GF-D8 (cell line): ENCODE measurements at regions not wholly inside any gene's neighbourhood (a gene's known extent, or its start where the extent isn't known, plus 50 kb on each side); places are given as distances from the start of the nearest gene placed in this dataset.
"Not testable (repeated sequence)": the region's sequence is repeated elsewhere in the genome, so short reads cannot be mapped to it uniquely, and the experiment has no call there.

ENCODE experiments used
- DNase-seq: peaks from one replicate; lab custom pipeline; 2025; lab: John Stamatoyannopoulos, UW

GRCh38 chrY:12359867-12360266 lies 341.2 kb upstream of the USP9Y start:
- no peak for DNase-seq

GRCh38 chrY:12360496-12360895 lies 340.5 kb upstream of the USP9Y start:
- DNase-seq = no peak

GRCh38 chrY:12365311-12365910 lies 335.6 kb upstream of the USP9Y start:
- DNase-seq = no peak

- not testable (repeated sequence) for DNase-seq
Observed at GRCh38 chrY:12374588-12374987, 326.4 kb upstream of the USP9Y start.

DNA sequence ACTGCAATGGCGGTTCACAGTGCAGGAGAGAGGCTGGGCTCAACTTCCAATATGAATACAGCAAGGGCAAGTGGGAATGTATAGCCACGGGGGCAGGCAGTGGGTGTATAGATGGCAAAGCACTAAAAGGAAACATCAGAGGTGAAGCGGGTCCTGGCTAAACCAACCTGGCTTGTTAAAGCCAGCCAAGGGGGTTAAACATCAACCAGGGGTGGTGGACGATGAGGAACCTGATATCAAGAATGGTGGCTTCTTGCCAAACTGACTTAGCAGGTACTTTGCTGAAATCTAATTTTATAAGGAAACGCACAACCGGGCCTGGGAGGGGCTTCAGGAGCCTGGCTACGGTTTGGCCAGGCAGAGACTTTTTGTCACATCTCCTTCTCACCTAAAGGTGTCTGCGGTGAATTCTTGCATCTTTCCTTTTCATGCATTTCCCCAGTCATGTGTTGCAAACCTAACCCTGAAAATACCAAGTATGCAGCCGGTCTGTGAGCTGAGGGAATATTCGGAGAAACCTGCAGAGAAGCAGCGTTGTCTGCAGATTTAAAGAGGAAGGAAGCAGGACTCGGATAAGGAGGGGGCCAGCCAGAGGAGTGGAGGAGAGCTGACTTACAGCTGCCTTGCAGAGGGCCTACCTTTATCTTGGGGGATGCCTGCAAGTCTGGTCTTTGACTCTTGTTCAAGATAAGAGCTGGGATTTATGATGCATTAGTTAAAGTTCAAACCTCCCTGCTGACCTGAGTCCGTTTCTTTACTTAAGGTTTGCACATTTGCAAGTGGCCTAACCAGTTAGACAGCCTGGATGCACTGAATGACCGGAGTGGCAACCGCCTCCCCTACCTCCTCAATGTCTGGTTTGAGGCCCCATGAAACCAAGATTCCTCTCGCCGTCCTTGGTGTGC lies 309.1 kb upstream of the USP9Y start:
- DNase-seq = not testable (repeated sequence)

- no peak for DNase-seq
Observed at GRCh38 chrY:12393190-12393589, 307.8 kb upstream of the USP9Y start.

- not testable (repeated sequence) for DNase-seq
Observed at GRCh38 chrY:12395381-12396120, 305.5 kb upstream of the USP9Y start.

DNA sequence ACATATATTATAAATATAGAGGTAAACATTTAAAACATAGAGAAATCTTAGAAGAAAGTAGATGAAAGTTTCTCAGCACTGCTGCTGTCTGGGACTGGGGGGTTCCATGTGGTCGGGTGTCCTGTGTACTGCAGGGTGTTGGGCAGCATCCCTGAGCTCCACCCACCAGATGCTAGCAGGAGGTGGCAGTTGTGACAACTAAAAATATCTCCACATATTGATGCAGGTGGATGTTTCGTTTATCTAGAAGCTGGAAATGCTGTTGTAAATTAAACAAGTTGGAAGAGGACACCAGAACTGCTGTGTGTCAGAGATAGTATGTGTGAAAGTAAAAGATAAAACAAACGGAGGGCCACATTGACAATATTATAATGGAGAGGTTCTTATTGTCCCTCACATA lies 297.1 kb upstream of the USP9Y start:
- no peak for DNase-seq

GRCh38 chrY:12408236-12408635 lies 292.8 kb upstream of the USP9Y start:
- no peak for DNase-seq

- DNase-seq = no peak
Observed at GRCh38 chrY:12410696-12411095, 290.3 kb upstream of the USP9Y start.

GRCh38 chrY:12421072-12421787 lies 279.8 kb upstream of the USP9Y start:
- no peak for DNase-seq

DNA sequence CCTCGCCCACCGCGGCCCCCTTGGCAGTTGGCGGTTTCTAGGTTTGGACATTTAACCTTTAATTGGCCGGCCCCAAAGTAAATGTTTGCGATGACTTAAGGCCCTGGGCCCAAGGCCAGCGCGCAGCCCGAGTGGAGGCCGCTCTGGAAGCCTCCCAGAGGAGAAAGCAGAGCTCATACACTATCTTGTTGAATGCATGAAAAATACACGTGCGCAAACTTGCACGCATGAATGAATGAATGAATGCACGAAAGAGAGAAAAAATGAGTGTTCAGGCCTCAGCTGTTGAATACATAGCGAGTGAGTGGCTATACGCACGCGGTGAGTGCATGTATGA lies 279.3 kb upstream of the USP9Y start:
- DNase-seq = no peak

- DNase-seq = no peak
Observed at GRCh38 chrY:12422536-12422935, 278.5 kb upstream of the USP9Y start.

- DNase-seq = no peak
Observed at GRCh38 chrY:12423416-12424252, 277.4 kb upstream of the USP9Y start.

DNA sequence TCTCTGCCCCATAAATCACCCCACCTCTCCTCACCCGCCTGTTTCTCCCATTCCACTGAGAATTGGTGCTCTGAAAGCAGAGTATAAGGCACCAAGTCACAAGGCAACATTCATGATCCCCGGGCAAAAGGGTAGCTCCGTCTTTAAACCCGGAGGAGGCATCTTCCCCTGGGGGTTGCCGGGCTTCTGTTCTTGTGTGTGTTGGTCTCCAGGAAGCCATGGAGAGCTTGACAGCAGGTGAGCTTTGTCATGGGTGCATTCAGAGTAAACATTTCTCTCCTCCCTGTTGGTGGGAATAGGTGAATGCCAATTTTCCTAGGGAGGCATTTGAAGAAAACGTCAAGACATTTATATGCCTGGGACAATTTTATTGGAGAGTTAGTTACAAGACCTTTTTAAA lies 275.5 kb upstream of the USP9Y start:
- DNase-seq = no peak

DNA sequence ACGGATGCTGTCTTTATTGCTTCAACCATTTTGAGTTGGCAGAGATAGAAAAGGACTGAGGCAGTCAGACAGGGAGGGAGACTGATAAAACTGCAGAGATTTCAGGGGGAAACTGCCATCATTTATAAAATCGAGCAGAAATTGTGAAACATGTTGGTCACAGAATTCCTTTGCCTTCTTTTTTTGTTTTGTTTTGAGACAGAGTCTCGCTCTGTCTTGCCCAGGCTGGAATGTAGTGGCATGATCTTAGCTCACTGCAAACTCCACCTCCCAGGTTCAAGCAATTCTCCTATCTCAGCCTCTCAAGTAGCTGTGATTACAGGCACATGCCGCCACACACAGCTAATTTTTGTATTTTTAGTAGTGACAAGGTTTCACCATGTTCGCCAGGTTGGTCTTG lies 273.7 kb upstream of the USP9Y start:
- DNase-seq = no peak

GRCh38 chrY:12431546-12431945 lies 269.5 kb upstream of the USP9Y start:
- no peak for DNase-seq

DNA sequence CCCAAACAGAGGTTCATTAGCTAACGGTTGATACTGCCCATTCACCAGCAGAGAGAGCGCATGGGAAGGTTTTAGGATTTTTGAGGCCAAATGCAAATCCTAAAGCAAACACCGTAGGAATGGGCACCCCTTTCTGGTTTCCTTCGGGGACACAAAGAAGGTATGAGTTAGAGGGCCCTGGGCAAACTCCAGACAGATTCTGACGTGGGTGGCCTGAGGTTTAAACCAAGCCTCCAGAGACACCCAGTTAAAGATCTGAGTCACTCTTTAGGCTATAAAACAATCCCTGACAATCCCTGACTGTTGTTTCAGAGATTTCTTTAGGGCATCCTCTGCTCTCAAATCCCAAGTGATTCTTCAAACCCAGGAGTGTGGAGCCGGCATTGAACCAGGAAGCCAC lies 262.2 kb upstream of the USP9Y start:
- not testable (repeated sequence) for DNase-seq

DNA sequence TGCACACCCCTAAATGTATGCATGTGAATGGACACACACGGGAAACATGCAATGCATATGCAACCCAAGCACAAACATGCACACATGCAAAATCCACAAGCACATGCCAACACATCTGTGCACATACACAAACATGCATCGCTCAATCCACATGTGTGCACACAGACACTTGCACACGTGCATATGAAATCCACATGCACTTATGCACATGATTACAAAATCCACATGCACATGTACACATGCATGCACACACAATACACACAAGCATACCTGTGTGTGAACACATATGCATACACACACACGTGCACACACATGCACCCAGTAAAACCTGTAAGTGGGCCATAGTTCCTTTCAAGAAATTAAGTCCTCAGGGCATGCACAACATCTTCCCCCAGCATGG lies 256.8 kb upstream of the USP9Y start:
- DNase-seq = no peak

DNA sequence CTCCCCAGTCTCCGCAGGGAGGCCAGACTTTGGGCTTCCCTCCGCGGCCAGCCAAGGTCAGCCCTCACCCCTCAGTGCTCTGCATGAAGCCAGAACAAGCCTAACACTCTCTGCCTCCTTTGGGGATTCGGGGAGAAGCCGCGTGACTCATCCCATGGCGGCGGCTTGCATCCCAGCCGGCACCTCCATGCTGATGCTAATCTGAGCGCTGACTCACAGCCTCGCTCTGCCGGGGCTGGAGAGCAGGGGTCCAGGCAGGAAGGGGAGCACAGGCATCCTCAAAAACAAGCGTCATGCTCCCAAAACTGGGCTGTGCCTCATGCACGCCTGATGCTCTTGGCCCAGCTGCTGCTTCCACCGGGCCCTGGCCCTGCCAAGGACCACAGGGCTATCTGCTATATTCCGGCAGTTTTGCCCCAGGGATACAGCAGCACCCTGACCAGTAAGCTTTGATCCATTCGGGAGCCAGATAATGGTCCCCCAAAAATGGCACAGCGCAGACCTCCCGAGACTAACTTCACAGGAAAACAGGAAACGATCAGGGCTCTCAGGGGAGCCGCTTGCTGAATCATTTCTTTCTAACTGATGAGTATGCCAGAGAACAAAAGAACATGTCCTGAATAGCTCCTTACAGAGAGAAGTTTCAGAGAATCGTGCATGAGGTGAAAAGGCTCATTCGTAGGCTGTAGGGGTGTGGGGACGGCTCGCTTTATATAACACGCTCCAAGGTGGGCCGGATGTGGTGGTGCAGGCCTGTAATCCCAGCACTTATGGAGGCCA lies 254.4 kb upstream of the USP9Y start:
- not testable (repeated sequence) for DNase-seq

DNA sequence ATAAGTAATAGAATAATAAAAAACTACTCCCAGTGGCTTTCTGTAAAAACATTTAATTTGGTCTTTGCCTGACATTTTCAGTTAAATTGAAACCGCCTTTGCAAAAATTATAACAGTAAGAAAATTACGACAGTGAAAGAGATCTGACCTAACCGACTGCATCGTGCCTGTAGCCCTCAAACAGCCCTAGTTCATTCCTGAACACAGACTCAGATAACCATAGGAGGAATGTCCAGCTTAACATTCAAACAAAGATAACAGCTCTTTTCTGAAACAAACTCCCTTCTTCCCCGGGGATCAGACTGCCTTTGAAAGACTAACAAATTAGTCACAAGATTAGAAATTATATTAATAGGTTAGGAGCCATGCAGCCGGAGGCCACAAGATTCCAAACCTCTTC lies 252.5 kb upstream of the USP9Y start:
- DNase-seq = not testable (repeated sequence)
